PC-9 (cell line): ENCODE measurements at regions not wholly inside any gene's neighbourhood (a gene's known extent, or its start where the extent isn't known, plus 50 kb on each side); places are given as distances from the start of the nearest gene placed in this dataset.

Experiments
- CTCF ChIP-seq: fragments of 200-600 bp; sonication (generic); conservative IDR thresholded peaks from 2 replicates; pipeline ENCODE4 v1.6.1; 2017; ENCODE audit warnings: mixed run types, antibody characterized with exemption, mild to moderate bottlenecking, moderate library complexity
- EZH2 ChIP-seq: fragments of 200-600 bp; sonication (generic); IDR thresholded peaks from 2 replicates; pipeline ENCODE4 v1.8.0; 2017; ENCODE audit warnings: antibody characterized with exemption, low read depth

GRCh38 chr7:95658676-95659075, 62.4 kb upstream of the PDK4 start:
- TF ChIP-seq CTCF (no peak), EZH2 (no peak)
